Adrenal gland (tissue), 9 donors: ENCODE measurements at regions not wholly inside any gene's neighbourhood (a gene's known extent, or its start where the extent isn't known, plus 50 kb on each side); places are given as distances from the start of the nearest gene placed in this dataset.
"Not testable (repeated sequence)": the region's sequence is repeated elsewhere in the genome, so short reads cannot be mapped to it uniquely, and the experiment has no call there.

Experiments used
- DNase-seq, 7 donors: peaks; one replicate each; pipeline ENCODE4 v3.0.0-alpha.2; 2019 to 2020
- H3K27ac ChIP-seq, 5 donors: fragments of 200-600 bp; sonication (generic) in 4 of 5; 1 replicate in 3 of 5; 2 replicates in 2 of 5; pipeline versions ENCODE4 v1.5.1 to v1.8.0; 2016 to 2020; ENCODE audit warnings: mild to moderate bottlenecking in 1 of 5
- H3K27me3 ChIP-seq: fragments of 200-600 bp; 2 replicates; pipeline ENCODE4 v1.8.0; 2021
- H3K36me3 ChIP-seq, 2 donors: fragments of 200-600 bp; replicated peaks in 1 of 2; 1 replicate in 1 of 2; 2 replicates in 1 of 2; pipeline versions ENCODE4 v1.5.1 to v1.8.0; 2018 to 2022
- H3K4me1 ChIP-seq, 2 donors: fragments of 200-600 bp; replicated peaks in 1 of 2; 1 replicate in 1 of 2; 2 replicates in 1 of 2; pipeline versions ENCODE4 v1.5.1 to v1.8.0; 2018 to 2021
- H3K4me3 ChIP-seq, 4 donors: fragments of 200-600 bp; sonication (generic) in 3 of 4; one replicate each; pipeline ENCODE4 v1.5.1; 2016 to 2018
- H3K9me3 ChIP-seq, 3 donors: fragments of 200-600 bp; sonication (generic) in 1 of 3; replicated peaks in 1 of 3; 1 replicate in 2 of 3; 2 replicates in 1 of 3; pipeline versions ENCODE4 v1.5.1 to v1.8.0; 2016 to 2021
- CTCF ChIP-seq, 6 experiments: fragments of 450-650 bp in 4 of 6; fragments of 200-600 bp in 2 of 6; sonication (generic) in 1 of 6; IDR thresholded peaks; 1 replicate in 5 of 6; 2 replicates in 1 of 6; pipeline versions ENCODE4 v1.5.1 to v1.8.0; 2016 to 2021; ENCODE audit warnings: antibody characterized with exemption in 6 of 6, mild to moderate bottlenecking in 2 of 6, moderate library complexity in 1 of 6
- POLR2A ChIP-seq, 2 donors: fragments of 450-650 bp; IDR thresholded peaks; one replicate each; pipeline ENCODE4 v1.6.1; 2017; ENCODE audit warnings: antibody characterized with exemption in 2 of 2, mild to moderate bottlenecking in 2 of 2, moderate library complexity in 1 of 2
- WGBS, 4 donors: extraction: QIAGEN DNeasy Blood & Tissue Kit in 2 of 4; methylation state at CpG; one replicate each; pipeline versions ENCODE4 v1.1.5 to v1.1.7; 2013 to 2017; 5-methylcytosine and 5-hydroxymethylcytosine counted together
- intact Hi-C, 2 donors: fragments of 100-400 bp; cut with DNase I; formaldehyde crosslinking; loops; one replicate each; pipeline versions ENCODE4 v1.14.1 to v1.15.0; 2022 to 2023
- donor health status: healthy with polysubstance abuse.
- donor health status: Bipolar disorder and iron deficiency.
- donor health status: DM: yes; HTN: yes; CAD: no.
- donor health status: DM: no; HTN: no; CAD: no.
- donor health status: DM: no; HTN: no; CAD: no.

GRCh38 chr2:76697439-76697838, 824.7 kb downstream of the LRRTM4 start:
- H3K27me3 ChIP-seq, H3K4me1 ChIP-seq, H3K27ac ChIP-seq, H3K36me3 ChIP-seq, H3K4me3 ChIP-seq, DNase-seq, intact Hi-C loops, H3K9me3 ChIP-seq: not testable (repeated sequence)
- 87 to 90% (median 88%) methylated on average over 17 of the region's 17 CpGs for WGBS, 4 donors

GRCh38 chr2:76692908-76693307, 829.3 kb downstream of the LRRTM4 start:
- Histone ChIP-seq H3K9me3 (no peaks in the 10 kb centered on the region), H3K4me1 (no peaks in the 10 kb centered on the region), H3K4me3 (no peak overlapping the region), H3K27me3 (no peaks in the 10 kb centered on the region), H3K27ac (no peak overlapping the region), H3K36me3 (no peaks in the 10 kb centered on the region)
- TF ChIP-seq CTCF (IDR thresholded peaks at IDR 0.05) = no peak
- TF ChIP-seq POLR2A (IDR thresholded peaks at IDR 0.05) = no peak
- no peak for DNase-seq
- intact Hi-C loops = no loop called here
- 57 to 68% (median 65%) methylated on average over 4 of the region's 4 CpGs for WGBS, 4 donors

- TF ChIP-seq POLR2A (IDR thresholded peaks at IDR 0.05) (no peak), CTCF (IDR thresholded peaks at IDR 0.05) (no peak)
- Histone ChIP-seq H3K27ac (no peak overlapping the region), H3K4me3 (no peak overlapping the region), H3K36me3 (no peaks in the 10 kb centered on the region), H3K9me3 (no peaks in the 10 kb centered on the region), H3K27me3 (no peaks in the 10 kb centered on the region), H3K4me1 (no peaks in the 10 kb centered on the region)
- WGBS, 4 donors = 68 to 88% (median 71%) methylated on average over 1 of the region's 1 CpG
- no peak for DNase-seq
- intact Hi-C loops = no loop called here
Measured at GRCh38 chr2:76688732-76689131, 833.4 kb downstream of the LRRTM4 start.

GRCh38 chr2:76687923-76688322, 834.3 kb downstream of the LRRTM4 start:
- no peak for TF ChIP-seq CTCF (IDR thresholded peaks at IDR 0.05)
- intact Hi-C loops = no loop called here
- Histone ChIP-seq H3K4me1 (no peaks in the 10 kb centered on the region), H3K36me3 (no peaks in the 10 kb centered on the region), H3K27me3 (no peaks in the 10 kb centered on the region), H3K27ac (no peak overlapping the region), H3K9me3 (no peaks in the 10 kb centered on the region), H3K4me3 (no peak overlapping the region)
- WGBS, 4 donors = 84 to 95% (median 87%) methylated on average over 3 of the region's 3 CpGs
- no peak for DNase-seq

- Histone ChIP-seq H3K36me3 (no peaks in the 10 kb centered on the region), H3K4me1 (no peaks in the 10 kb centered on the region), H3K4me3 (no peak overlapping the region), H3K27me3 (no peaks in the 10 kb centered on the region), H3K27ac (no peak overlapping the region), H3K9me3 (no peaks in the 10 kb centered on the region)
- TF ChIP-seq POLR2A (IDR thresholded peaks at IDR 0.05) (no peak), CTCF (IDR thresholded peaks at IDR 0.05) (no peak)
- 16 to 32% (median 21%) methylated on average over 6 of the region's 6 CpGs for WGBS, 4 donors
- DNase-seq = no peak
- intact Hi-C loops = no loop called here
Measured at GRCh38 chr2:76684756-76685155, 837.4 kb downstream of the LRRTM4 start.
